IMR-90 (cell line): ENCODE measurements at regions not wholly inside any gene's neighbourhood (a gene's known extent, or its start where the extent isn't known, plus 50 kb on each side); places are given as distances from the start of the nearest gene placed in this dataset.

Experiments used
- ATAC-seq: fragments of 200-7000 bp; cut with Tn5 transposase; 2 replicates; pipeline ENCODE4 v1.9.1; 2020; ENCODE audit warnings: low read depth, mild to moderate bottlenecking, moderate library complexity
- BruUV-seq: library from RNA; stranded (reverse); fragments of 400-500 nt; replicated peaks from 2 replicates; lab custom pipeline; 2021; lab: Mats Ljungman, UMichigan
- CTCF ChIA-PET: fragments of 300-600 bp; formaldehyde crosslinking; extraction: SDS; loops from one replicate; lab custom pipeline; 2021; ENCODE audit warnings: antibody characterized with exemption; lab: Yijun Ruan, JAX
- POLR2A ChIA-PET: fragments of 300-600 bp; sonication (Branson Sonifier 250); formaldehyde crosslinking; loops from one replicate; lab custom pipeline; 2022; ENCODE audit warnings: antibody characterized with exemption; ENCODE audit not compliant: unreplicated experiment; lab: Charles Lee
- DNase-seq: peaks from one replicate; pipeline ENCODE4 v3.0.0; 2013
- H2AFZ ChIP-seq: replicated peaks from 2 replicates; pipeline ENCODE3; 2013; ENCODE audit warnings: low read length, mild to moderate bottlenecking; ENCODE audit not compliant: poor library complexity
- H2AK5ac ChIP-seq: 2 replicates; pipeline ENCODE4 v1.6.1; 2013; ENCODE audit warnings: low read depth, low read length, inconsistent platforms
- H2AK9ac ChIP-seq: replicated peaks from 2 replicates; pipeline ENCODE3; 2013; ENCODE audit warnings: mild to moderate bottlenecking, low read depth, low read length, moderate library complexity; ENCODE audit not compliant: poor library complexity
- H2BK120ac ChIP-seq: 2 replicates; pipeline ENCODE4 v1.6.1; 2013; ENCODE audit warnings: low read depth, low read length, inconsistent platforms
- H2BK15ac ChIP-seq: 3 replicates; pipeline ENCODE4 v1.6.1; 2013; ENCODE audit warnings: low read depth, low read length, inconsistent platforms
- H2BK20ac ChIP-seq: 2 replicates; pipeline ENCODE4 v1.6.1; 2013; ENCODE audit warnings: low read depth, mild to moderate bottlenecking, inconsistent platforms, low read length, moderate library complexity
- H2BK5ac ChIP-seq: 2 replicates; pipeline ENCODE4 v1.6.1; 2013; ENCODE audit warnings: mild to moderate bottlenecking, low read depth, low read length, inconsistent platforms; ENCODE audit not compliant: poor library complexity, severe bottlenecking
- H3K14ac ChIP-seq: replicated peaks from 2 replicates; pipeline ENCODE4 v1.6.1; 2013; ENCODE audit warnings: low read depth, low read length, inconsistent platforms
- H3K18ac ChIP-seq: 2 replicates; pipeline ENCODE4 v1.6.1; 2013; ENCODE audit warnings: low read depth, low read length, control low read depth
- H3K23ac ChIP-seq: 2 replicates; pipeline ENCODE4 v1.6.1; 2013; ENCODE audit warnings: low read depth, low read length, inconsistent platforms
- H3K27ac ChIP-seq: 2 replicates; pipeline ENCODE4 v1.5.1; 2013; ENCODE audit warnings: mild to moderate bottlenecking, control low read depth, low read length; ENCODE audit not compliant: insufficient read depth
- H3K27me3 ChIP-seq: 2 replicates; pipeline ENCODE4 v1.6.1; 2013; ENCODE audit warnings: low read length; ENCODE audit not compliant: control insufficient read depth, insufficient read depth
- H3K36me3 ChIP-seq: 2 replicates; pipeline ENCODE4 v1.6.1; 2013; ENCODE audit warnings: low read length, mixed read lengths; ENCODE audit not compliant: control insufficient read depth, insufficient read depth
- H3K4ac ChIP-seq: 2 replicates; pipeline ENCODE4 v1.6.1; 2013; ENCODE audit warnings: low read depth, low read length, inconsistent platforms
- H3K4me1 ChIP-seq: 2 replicates; pipeline ENCODE4 v1.6.1; 2013; ENCODE audit warnings: low read length, mixed read lengths; ENCODE audit not compliant: control insufficient read depth, insufficient read depth
- H3K4me2 ChIP-seq: 2 replicates; pipeline ENCODE4 v1.6.1; 2013; ENCODE audit warnings: low read depth, mild to moderate bottlenecking, control low read depth, low read length, moderate library complexity
- H3K4me3 ChIP-seq: 2 replicates; pipeline ENCODE4 v1.5.1; 2013; ENCODE audit warnings: low read depth, mild to moderate bottlenecking, control low read depth, low read length, moderate library complexity; ENCODE audit not compliant: insufficient read depth
- H3K56ac ChIP-seq: 2 replicates; pipeline ENCODE4 v1.6.1; 2013; ENCODE audit warnings: low read length, inconsistent platforms; ENCODE audit not compliant: insufficient read depth; ENCODE audit errors: extremely low read depth
- H3K79me1 ChIP-seq, 2 experiments: 2 replicates each; pipeline ENCODE4 v1.6.1; 2013; ENCODE audit warnings: low read length in 2 of 2, inconsistent platforms in 1 of 2, low read depth in 1 of 2
- H3K9ac ChIP-seq: 2 replicates; pipeline ENCODE4 v1.6.1; 2013; ENCODE audit warnings: low read depth, low read length, control low read depth
- H3K9me1 ChIP-seq: 2 replicates; pipeline ENCODE4 v1.6.1; 2013; ENCODE audit warnings: low read length, inconsistent platforms; ENCODE audit not compliant: insufficient read depth
- H3K9me3 ChIP-seq: 2 replicates; pipeline ENCODE4 v1.6.1; 2013; ENCODE audit warnings: low read length; ENCODE audit not compliant: control insufficient read depth, insufficient read depth
- H4K20me1 ChIP-seq: 2 replicates; pipeline ENCODE4 v1.6.1; 2013; ENCODE audit warnings: low read length, inconsistent platforms; ENCODE audit not compliant: insufficient read depth
- H4K5ac ChIP-seq: 2 replicates; pipeline ENCODE4 v1.6.1; 2013; ENCODE audit warnings: mild to moderate bottlenecking, low read depth, low read length, control low read depth
- H4K8ac ChIP-seq, 2 experiments: 2 replicates each; pipeline ENCODE4 v1.6.1; 2013; ENCODE audit warnings: low read depth in 2 of 2, low read length in 2 of 2, control low read depth in 1 of 2, inconsistent platforms in 1 of 2
- H4K91ac ChIP-seq: 2 replicates; pipeline ENCODE4 v1.6.1; 2013; ENCODE audit warnings: low read depth, low read length, inconsistent platforms; ENCODE audit not compliant: insufficient read depth
- BHLHE40 ChIP-seq: fragments of 150-350 bp; IDR thresholded peaks from 2 replicates; pipeline ENCODE4 v1.6.1; 2016; ENCODE audit warnings: mild to moderate bottlenecking, low read depth, low read length
- CEBPB ChIP-seq: IDR thresholded peaks from 2 replicates; pipeline ENCODE4 v1.6.1; 2012; ENCODE audit warnings: low read depth, low read length, improper control_type of control experiment
- CHD1 ChIP-seq: IDR thresholded peaks from 2 replicates; pipeline ENCODE4 v1.6.1; 2012; ENCODE audit warnings: low read depth, low read length, improper control_type of control experiment
- CTCF ChIP-seq: conservative IDR thresholded peaks from 2 replicates; pipeline ENCODE4 v1.5.1; 2012; ENCODE audit warnings: mild to moderate bottlenecking, low read depth, low read length, improper control_type of control experiment
- ELK1 ChIP-seq: fragments of 150-350 bp; IDR thresholded peaks from 2 replicates; pipeline ENCODE4 v1.6.1; 2016; ENCODE audit warnings: low read depth, mild to moderate bottlenecking, low read length, moderate library complexity, borderline replicate concordance
- FOS ChIP-seq: fragments of 150-350 bp; IDR thresholded peaks from 2 replicates; pipeline ENCODE4 v1.6.1; 2016; ENCODE audit warnings: low read depth, low read length
- MAFK ChIP-seq: IDR thresholded peaks from 2 replicates; pipeline ENCODE4 v1.6.1; 2012; ENCODE audit warnings: low read depth, low read length, improper control_type of control experiment
- MAZ ChIP-seq: IDR thresholded peaks from 2 replicates; pipeline ENCODE4 v1.6.1; 2012; ENCODE audit warnings: low read depth, mild to moderate bottlenecking, low read length, improper control_type of control experiment, moderate library complexity, borderline replicate concordance
- MXI1 ChIP-seq: IDR thresholded peaks from 2 replicates; pipeline ENCODE4 v1.6.1; 2012; ENCODE audit warnings: low read depth, mild to moderate bottlenecking, low read length, moderate library complexity, borderline replicate concordance
- NFE2L2 ChIP-seq: fragments of 150-350 bp; IDR thresholded peaks from 2 replicates; pipeline ENCODE4 v1.6.1; 2016; ENCODE audit warnings: low read depth, mild to moderate bottlenecking, low read length
- POLR2A ChIP-seq: IDR thresholded peaks from 2 replicates; pipeline ENCODE4 v1.6.1; 2012; ENCODE audit warnings: mild to moderate bottlenecking, low read depth, low read length
- RAD21 ChIP-seq: IDR thresholded peaks from 2 replicates; pipeline ENCODE4 v1.6.1; 2012; ENCODE audit warnings: low read length, improper control_type of control experiment
- RCOR1 ChIP-seq: IDR thresholded peaks from 2 replicates; pipeline ENCODE4 v1.6.1; 2012; ENCODE audit warnings: mild to moderate bottlenecking, low read length, improper control_type of control experiment; ENCODE audit not compliant: insufficient replicate concordance
- RFX5 ChIP-seq: IDR thresholded peaks from 2 replicates; pipeline ENCODE4 v1.8.0; 2012; ENCODE audit warnings: low read depth, mild to moderate bottlenecking, low read length, moderate library complexity
- SMC3 ChIP-seq: fragments of 150-350 bp; IDR thresholded peaks from 2 replicates; pipeline ENCODE4 v1.6.1; 2016; ENCODE audit warnings: low read depth, mild to moderate bottlenecking, antibody characterized with exemption, low read length, moderate library complexity
- USF2 ChIP-seq: fragments of 150-350 bp; IDR thresholded peaks from 2 replicates; pipeline ENCODE4 v1.6.1; 2017; ENCODE audit warnings: mild to moderate bottlenecking, antibody characterized with exemption, low read length, low read depth
- WGBS, 2 experiments: methylation state at CpG; one replicate each; pipeline versions ENCODE4 v1.1.5 to v1.1.7; 2013; ENCODE audit warnings: missing lambda C conversion rate in 2 of 2; ENCODE audit not compliant: insufficient read length in 1 of 2; ENCODE audit errors: extremely low coverage in 2 of 2; 5-methylcytosine and 5-hydroxymethylcytosine counted together
- dilution Hi-C: fragments of 300-500 bp; cut with HindIII; formaldehyde crosslinking; loops from one replicate; pipeline ENCODE4 v1.14.3; 2018; ENCODE audit warnings: low sequenced_read_pairs; ENCODE audit not compliant: unreplicated experiment
- in situ Hi-C: fragments of 300-500 bp; cut with MboI; formaldehyde crosslinking; loops from 3 replicates; pipeline ENCODE4 v1.14.3; 2019; ENCODE audit warnings: low sequenced_read_pairs, inconsistent platforms, mixed read lengths
- intact Hi-C: fragments of 100-400 bp; cut with micrococcal nuclease; formaldehyde crosslinking; loops from 2 replicates; pipeline ENCODE4 v1.10.0; 2022

GRCh38 chr1:195150768-195151167 lies 1457.5 kb downstream of the KCNT2 start:
- no peak overlapping the region for H4K91ac ChIP-seq
- no peak overlapping the region for H4K8ac ChIP-seq
- H3K14ac ChIP-seq, result no peak overlapping the region
- H3K4me1 ChIP-seq, result no peaks in the 10 kb centered on the region
- ChIA-PET POLR2A (no interaction called here), CTCF (no interaction called here)
- intact Hi-C loops, result no loop called here
- H2BK15ac ChIP-seq, result no peak overlapping the region
- H2BK20ac ChIP-seq, result no peak overlapping the region
- H3K4me2 ChIP-seq, result no peak overlapping the region
- H3K4ac ChIP-seq, result no peak overlapping the region
- DNase-seq (no peak), ATAC-seq (no peak)
- no peak overlapping the region for H3K18ac ChIP-seq
- H3K27me3 ChIP-seq, result no peaks in the 10 kb centered on the region
- no peak overlapping the region for H2AK9ac ChIP-seq
- H3K27ac ChIP-seq, result no peak overlapping the region
- H3K56ac ChIP-seq, result no peak overlapping the region
- no CpG with 5 or more reads among the region's 3 CpGs for WGBS, 2 experiments
- H2BK5ac ChIP-seq, result no peak overlapping the region
- no peak overlapping the region for H4K5ac ChIP-seq
- H3K9me3 ChIP-seq, result no peaks in the 10 kb centered on the region
- BruUV-seq, result no TSS peak
- no peaks in the 10 kb centered on the region for H4K20me1 ChIP-seq
- no peak for TF ChIP-seq SMC3
- no peak for TF ChIP-seq RFX5
- TF ChIP-seq NFE2L2, result no peak
- no peak for TF ChIP-seq FOS
- no peak for TF ChIP-seq RAD21
- TF ChIP-seq POLR2A, result no peak
- TF ChIP-seq CTCF, result no peak
- TF ChIP-seq MAFK, result no peak
- TF ChIP-seq USF2, result no peak
- TF ChIP-seq MXI1, result no peak
- no peak for TF ChIP-seq MAZ
- no peak for TF ChIP-seq ELK1
- TF ChIP-seq CHD1, result no peak
- no peak for TF ChIP-seq RCOR1
- no peak for TF ChIP-seq BHLHE40
- no peak for TF ChIP-seq CEBPB
- no peak overlapping the region for H2BK120ac ChIP-seq
- dilution Hi-C loops, result no loop called here
- H3K9me1 ChIP-seq, result no peaks in the 10 kb centered on the region
- no peak overlapping the region for H2AFZ ChIP-seq
- no peak overlapping the region for H3K4me3 ChIP-seq
- H3K79me1 ChIP-seq, result no peaks in the 10 kb centered on the region
- no peaks in the 10 kb centered on the region for H3K36me3 ChIP-seq
- H3K23ac ChIP-seq, result no peak overlapping the region
- H3K9ac ChIP-seq, result no peak overlapping the region
- no peak overlapping the region for H2AK5ac ChIP-seq
- in situ Hi-C loops, result no loop called here
